H9 (cell line): ENCODE measurements at regions not wholly inside any gene's neighbourhood (a gene's known extent, or its start where the extent isn't known, plus 50 kb on each side); places are given as distances from the start of the nearest gene placed in this dataset.
"Not testable (repeated sequence)": the region's sequence is repeated elsewhere in the genome, so short reads cannot be mapped to it uniquely, and the experiment has no call there.

Experiments
- DNase-seq: peaks from one replicate; pipeline ENCODE4 v3.0.0-alpha.2; 2017
- H2AFZ ChIP-seq: one replicate; pipeline ENCODE4 v1.6.1; 2013; ENCODE audit warnings: mild to moderate bottlenecking, low read length, control low read depth, moderate library complexity
- H2AK5ac ChIP-seq: 2 replicates; pipeline ENCODE4 v1.6.1; 2013; ENCODE audit warnings: low read length, control low read depth, mixed read lengths; ENCODE audit not compliant: insufficient read length
- H2BK120ac ChIP-seq: one replicate; pipeline ENCODE4 v1.6.1; 2013; ENCODE audit warnings: low read depth, mild to moderate bottlenecking, low read length, control low read depth, inconsistent platforms; ENCODE audit not compliant: poor library complexity, severe bottlenecking
- H2BK12ac ChIP-seq: 2 replicates; pipeline ENCODE4 v1.6.1; 2013; ENCODE audit warnings: low read length, control low read depth, mixed read lengths, low read depth; ENCODE audit not compliant: insufficient read length
- H2BK15ac ChIP-seq: 2 replicates; pipeline ENCODE4 v1.6.1; 2013; ENCODE audit warnings: low read depth, low read length, control low read depth
- H2BK20ac ChIP-seq: one replicate; pipeline ENCODE4 v1.6.1; 2013; ENCODE audit warnings: low read depth, mild to moderate bottlenecking, low read length, control low read depth, inconsistent platforms; ENCODE audit not compliant: poor library complexity, severe bottlenecking
- H2BK5ac ChIP-seq: 2 replicates; pipeline ENCODE4 v1.6.1; 2013; ENCODE audit warnings: low read length, control low read depth, mixed read lengths; ENCODE audit not compliant: insufficient read length
- H3K14ac ChIP-seq: 2 replicates; pipeline ENCODE4 v1.6.1; 2013; ENCODE audit warnings: low read length, control low read depth; ENCODE audit not compliant: insufficient read depth
- H3K18ac ChIP-seq: 2 replicates; pipeline ENCODE4 v1.6.1; 2013; ENCODE audit warnings: low read depth, mild to moderate bottlenecking, mixed read lengths, low read length, control low read depth; ENCODE audit not compliant: insufficient read length
- H3K23ac ChIP-seq: 2 replicates; pipeline ENCODE4 v1.6.1; 2013; ENCODE audit warnings: low read length, control low read depth, mixed read lengths, low read depth; ENCODE audit not compliant: insufficient read length
- H3K23me2 ChIP-seq: 2 replicates; pipeline ENCODE4 v1.6.1; 2013; ENCODE audit warnings: low read depth, mild to moderate bottlenecking, mixed read lengths, low read length, control low read depth; ENCODE audit not compliant: insufficient read length, poor library complexity, severe bottlenecking
- H3K27ac ChIP-seq: 2 replicates; pipeline ENCODE4 v1.5.1; 2013; ENCODE audit warnings: low read length, control low read depth, mixed read lengths, low read depth; ENCODE audit not compliant: insufficient read length
- H3K27me3 ChIP-seq: 2 replicates; pipeline ENCODE4 v1.6.1; 2013; ENCODE audit warnings: low read length, control low read depth, inconsistent platforms; ENCODE audit not compliant: insufficient read depth
- H3K4ac ChIP-seq: 2 replicates; pipeline ENCODE4 v1.6.1; 2013; ENCODE audit warnings: low read depth, mild to moderate bottlenecking, control low read depth, inconsistent platforms, low read length, moderate library complexity
- H3K4me1 ChIP-seq: 2 replicates; pipeline ENCODE4 v1.6.1; 2013; ENCODE audit warnings: low read length, control low read depth, inconsistent platforms; ENCODE audit not compliant: insufficient read depth
- H3K4me2 ChIP-seq: 2 replicates; pipeline ENCODE4 v1.6.1; 2013; ENCODE audit warnings: low read length, control low read depth, mixed read lengths; ENCODE audit not compliant: insufficient read length, insufficient read depth
- H3K56ac ChIP-seq: 2 replicates; pipeline ENCODE4 v1.6.1; 2013; ENCODE audit warnings: low read depth, mild to moderate bottlenecking, mixed read lengths, low read length, control low read depth; ENCODE audit not compliant: insufficient read length
- H3K79me1 ChIP-seq: 2 replicates; pipeline ENCODE4 v1.6.1; 2013; ENCODE audit warnings: low read depth, mild to moderate bottlenecking, moderate library complexity, low read length, control low read depth, inconsistent platforms; ENCODE audit not compliant: insufficient read depth, poor library complexity, severe bottlenecking
- H3K79me2 ChIP-seq: 2 replicates; pipeline ENCODE4 v1.6.1; 2013; ENCODE audit warnings: low read length, control low read depth, inconsistent platforms; ENCODE audit not compliant: insufficient read depth
- H3K9ac ChIP-seq: 2 replicates; pipeline ENCODE4 v1.6.1; 2013; ENCODE audit warnings: low read length, control low read depth, mixed read lengths; ENCODE audit not compliant: insufficient read length; ENCODE audit errors: extremely low read depth
- H3K9me3 ChIP-seq: one replicate; pipeline ENCODE4 v1.6.1; 2013; ENCODE audit warnings: low read depth, low read length, inconsistent platforms; ENCODE audit not compliant: control insufficient read depth
- H3T11ph ChIP-seq: one replicate; pipeline ENCODE4 v1.6.1; 2013; ENCODE audit warnings: mild to moderate bottlenecking, low read length, control low read depth, inconsistent platforms
- H4K20me1 ChIP-seq: one replicate; pipeline ENCODE4 v1.6.1; 2013; ENCODE audit not compliant: control insufficient read depth, insufficient read length, insufficient read depth
- H4K5ac ChIP-seq: 2 replicates; pipeline ENCODE4 v1.6.1; 2013; ENCODE audit warnings: low read depth, mild to moderate bottlenecking, mixed read lengths, low read length, control low read depth; ENCODE audit not compliant: insufficient read length
- H4K8ac ChIP-seq: replicated peaks from 2 replicates; pipeline ENCODE4 v1.6.1; 2013; ENCODE audit warnings: low read length, control low read depth, mixed read lengths, low read depth; ENCODE audit not compliant: insufficient read length
- H4K91ac ChIP-seq: 2 replicates; pipeline ENCODE4 v1.6.1; 2013; ENCODE audit warnings: low read depth, mild to moderate bottlenecking, moderate library complexity, mixed read lengths, low read length, control low read depth; ENCODE audit not compliant: insufficient read length
- H3K27ac Mint-ChIP-seq, 3 experiments: 2 replicates in 2 of 3; 3 replicates in 1 of 3; pipeline ENCODE4 v1.8.0; 2020 to 2021; ENCODE audit warnings: mixed read lengths in 3 of 3, mild to moderate bottlenecking in 1 of 3, moderate library complexity in 1 of 3
- H3K27me3 Mint-ChIP-seq: 2 replicates; pipeline ENCODE4 v1.8.0; 2021; ENCODE audit warnings: low read depth, mild to moderate bottlenecking, moderate library complexity, mixed read lengths
- H3K36me3 Mint-ChIP-seq, 3 experiments: 2 replicates in 2 of 3; 3 replicates in 1 of 3; pipeline ENCODE4 v1.8.0; 2020 to 2021; ENCODE audit warnings: low read depth in 3 of 3, mixed read lengths in 3 of 3; ENCODE audit not compliant: insufficient read depth in 1 of 3
- H3K4me1 Mint-ChIP-seq, 2 experiments: 2 replicates each; pipeline ENCODE4 v1.8.0; 2020; ENCODE audit warnings: mixed read lengths in 2 of 2
- H3K4me3 Mint-ChIP-seq, 2 experiments: 2 replicates in 1 of 2; 3 replicates in 1 of 2; pipeline ENCODE4 v1.8.0; 2020 to 2021; ENCODE audit warnings: mild to moderate bottlenecking in 2 of 2, mixed read lengths in 2 of 2, moderate library complexity in 1 of 2
- H3K9me3 Mint-ChIP-seq, 2 experiments: 2 replicates in 1 of 2; 3 replicates in 1 of 2; pipeline ENCODE4 v1.8.0; 2020; ENCODE audit warnings: mild to moderate bottlenecking in 2 of 2, mixed read lengths in 2 of 2, moderate library complexity in 1 of 2
- WGBS: extraction: QIAGEN DNeasy Blood & Tissue Kit; methylation state at CpG from one replicate; pipeline ENCODE4 v1.1.7; 2013; ENCODE audit warnings: missing lambda C conversion rate, low lambda C conversion rate, mixed read lengths; ENCODE audit not compliant: insufficient read length; ENCODE audit errors: extremely low coverage; 5-methylcytosine and 5-hydroxymethylcytosine counted together
- TF ChIP-seq, protein P1 (sequence below): fragments of 200-600 bp; sonication (generic); conservative IDR thresholded peaks from 3 replicates; pipeline ENCODE4 v1.8.0; 2021; ENCODE audit warnings: antibody characterized with exemption, mild to moderate bottlenecking

GRCh38 chr6:114810468-114810867, 467.6 kb upstream of the HS3ST5 start:
- no peak overlapping the region for H4K91ac ChIP-seq
- no peak overlapping the region for H4K5ac ChIP-seq
- no peaks in the 10 kb centered on the region for H3K4me1 ChIP-seq
- Mint-ChIP-seq H3K36me3 (peaks cover 6 to 15% (median 7%) of the 10 kb centered on the region in 3 experiments; a peak in 6 of 7 replicates), H3K4me3 (no peak overlapping the region), H3K27ac (no peak overlapping the region), H3K27me3 (no peaks in the 10 kb centered on the region), H3K9me3 (peaks cover 11 to 12% of the 10 kb centered on the region in 2 experiments), H3K4me1 (no peaks in the 10 kb centered on the region)
- H2AK5ac ChIP-seq = no peak overlapping the region
- no peak overlapping the region for H3T11ph ChIP-seq
- no peak overlapping the region for H3K4ac ChIP-seq
- no peaks in the 10 kb centered on the region for H4K20me1 ChIP-seq
- H3K14ac ChIP-seq = no peak overlapping the region
- no peak overlapping the region for H4K8ac ChIP-seq
- no peak for DNase-seq
- H2AFZ ChIP-seq = no peak overlapping the region
- no peak overlapping the region for H3K27ac ChIP-seq
- no peaks in the 10 kb centered on the region for H3K79me2 ChIP-seq
- H3K27me3 ChIP-seq = no peaks in the 10 kb centered on the region
- H3K9me3 ChIP-seq = peaks cover 5% of the 10 kb centered on the region
- no peak overlapping the region for H2BK12ac ChIP-seq
- no peak overlapping the region for H2BK15ac ChIP-seq
- H3K23me2 ChIP-seq = no peaks in the 10 kb centered on the region
- H2BK20ac ChIP-seq = no peak overlapping the region
- H3K9ac ChIP-seq = no peak overlapping the region
- H3K18ac ChIP-seq = no peak overlapping the region
- no peaks in the 10 kb centered on the region for H3K79me1 ChIP-seq
- H2BK120ac ChIP-seq = no peak overlapping the region
- TF ChIP-seq, protein P1, sequence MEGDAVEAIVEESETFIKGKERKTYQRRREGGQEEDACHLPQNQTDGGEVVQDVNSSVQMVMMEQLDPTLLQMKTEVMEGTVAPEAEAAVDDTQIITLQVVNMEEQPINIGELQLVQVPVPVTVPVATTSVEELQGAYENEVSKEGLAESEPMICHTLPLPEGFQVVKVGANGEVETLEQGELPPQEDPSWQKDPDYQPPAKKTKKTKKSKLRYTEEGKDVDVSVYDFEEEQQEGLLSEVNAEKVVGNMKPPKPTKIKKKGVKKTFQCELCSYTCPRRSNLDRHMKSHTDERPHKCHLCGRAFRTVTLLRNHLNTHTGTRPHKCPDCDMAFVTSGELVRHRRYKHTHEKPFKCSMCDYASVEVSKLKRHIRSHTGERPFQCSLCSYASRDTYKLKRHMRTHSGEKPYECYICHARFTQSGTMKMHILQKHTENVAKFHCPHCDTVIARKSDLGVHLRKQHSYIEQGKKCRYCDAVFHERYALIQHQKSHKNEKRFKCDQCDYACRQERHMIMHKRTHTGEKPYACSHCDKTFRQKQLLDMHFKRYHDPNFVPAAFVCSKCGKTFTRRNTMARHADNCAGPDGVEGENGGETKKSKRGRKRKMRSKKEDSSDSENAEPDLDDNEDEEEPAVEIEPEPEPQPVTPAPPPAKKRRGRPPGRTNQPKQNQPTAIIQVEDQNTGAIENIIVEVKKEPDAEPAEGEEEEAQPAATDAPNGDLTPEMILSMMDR = no peak
- no peak overlapping the region for H3K23ac ChIP-seq
- H3K4me2 ChIP-seq = no peak overlapping the region
- no peak overlapping the region for H3K56ac ChIP-seq
- H2BK5ac ChIP-seq = no peak overlapping the region
- no CpG with 5 or more reads among the region's 3 CpGs for WGBS

DNA sequence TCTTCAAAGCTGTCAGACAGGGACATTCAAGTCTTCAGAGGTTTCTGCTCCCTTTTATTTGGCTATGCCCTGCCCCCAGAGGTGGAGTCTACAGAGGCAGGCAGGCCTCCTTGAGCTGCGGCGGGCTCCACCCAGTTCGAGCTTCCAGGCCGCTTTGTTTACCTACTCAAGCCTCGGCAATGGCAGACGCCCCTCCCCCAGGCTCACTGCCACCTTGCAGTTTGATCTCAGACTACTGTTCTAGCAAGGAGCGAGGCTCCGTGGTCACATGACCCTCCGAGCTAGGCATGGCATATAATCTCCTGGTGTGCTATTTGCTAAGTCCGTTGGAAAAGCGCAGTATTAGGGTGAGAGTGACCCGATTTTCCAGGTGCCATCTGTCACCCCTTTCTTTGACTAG, 462.6 kb upstream of the HS3ST5 start:
- not testable (repeated sequence) for H4K20me1 ChIP-seq, H2AK5ac ChIP-seq, H3K27ac ChIP-seq, H3K9me3 ChIP-seq, H3K79me2 ChIP-seq, H3K4me2 ChIP-seq, H3K18ac ChIP-seq, H3K9ac ChIP-seq, H3K4me3 Mint-ChIP-seq, H2BK15ac ChIP-seq, H2BK120ac ChIP-seq, H3K27me3 ChIP-seq, H3K4me1 Mint-ChIP-seq, H4K91ac ChIP-seq, H3K4ac ChIP-seq, H3K14ac ChIP-seq, DNase-seq, H2BK20ac ChIP-seq, H4K5ac ChIP-seq, H2BK5ac ChIP-seq, H3K56ac ChIP-seq, H3K23ac ChIP-seq, H3K4me1 ChIP-seq, H3K79me1 ChIP-seq, H3K27me3 Mint-ChIP-seq, H2BK12ac ChIP-seq, H4K8ac ChIP-seq, H3K27ac Mint-ChIP-seq, H3K23me2 ChIP-seq, H2AFZ ChIP-seq, H3T11ph ChIP-seq
- WGBS = no CpG with 5 or more reads among the region's 12 CpGs
- peaks cover 8 to 22% (median 19%) of the 10 kb centered on the region in 3 experiments for H3K36me3 Mint-ChIP-seq
- H3K9me3 Mint-ChIP-seq = peaks cover 23 to 26% of the 10 kb centered on the region in 2 experiments
